Nephron (organoid): ENCODE measurements at regions not wholly inside any gene's neighbourhood (a gene's known extent, or its start where the extent isn't known, plus 50 kb on each side); places are given as distances from the start of the nearest gene placed in this dataset.

ENCODE experiments used
- H3K27ac Mint-ChIP-seq, 3 experiments: 2 replicates each; pipeline ENCODE4 v1.8.0; 2020; ENCODE audit warnings: mixed read lengths in 3 of 3, mild to moderate bottlenecking in 2 of 3, moderate library complexity in 1 of 3
- H3K27me3 Mint-ChIP-seq: 2 replicates; pipeline ENCODE4 v1.8.0; 2021; ENCODE audit warnings: low read depth, mild to moderate bottlenecking, moderate library complexity, mixed read lengths
- H3K36me3 Mint-ChIP-seq: 2 replicates; pipeline ENCODE4 v1.8.0; 2020; ENCODE audit warnings: low read depth, mixed read lengths
- H3K4me1 Mint-ChIP-seq: 2 replicates; pipeline ENCODE4 v1.8.0; 2020; ENCODE audit warnings: mixed read lengths
- H3K4me3 Mint-ChIP-seq, 3 experiments: 2 replicates each; pipeline ENCODE4 v1.8.0; 2020; ENCODE audit warnings: mild to moderate bottlenecking in 3 of 3, mixed read lengths in 3 of 3, moderate library complexity in 2 of 3
- H3K9me3 Mint-ChIP-seq: 2 replicates; pipeline ENCODE4 v1.8.0; 2020; ENCODE audit warnings: mixed read lengths
- TF ChIP-seq, protein P1 (sequence below), 3 experiments: fragments of 200-600 bp; sonication (generic); IDR thresholded peaks; one replicate each; pipeline ENCODE4 v1.5.0; 2021; ENCODE audit warnings: antibody characterized with exemption in 3 of 3; ENCODE audit not compliant: unreplicated experiment in 3 of 3

DNA sequence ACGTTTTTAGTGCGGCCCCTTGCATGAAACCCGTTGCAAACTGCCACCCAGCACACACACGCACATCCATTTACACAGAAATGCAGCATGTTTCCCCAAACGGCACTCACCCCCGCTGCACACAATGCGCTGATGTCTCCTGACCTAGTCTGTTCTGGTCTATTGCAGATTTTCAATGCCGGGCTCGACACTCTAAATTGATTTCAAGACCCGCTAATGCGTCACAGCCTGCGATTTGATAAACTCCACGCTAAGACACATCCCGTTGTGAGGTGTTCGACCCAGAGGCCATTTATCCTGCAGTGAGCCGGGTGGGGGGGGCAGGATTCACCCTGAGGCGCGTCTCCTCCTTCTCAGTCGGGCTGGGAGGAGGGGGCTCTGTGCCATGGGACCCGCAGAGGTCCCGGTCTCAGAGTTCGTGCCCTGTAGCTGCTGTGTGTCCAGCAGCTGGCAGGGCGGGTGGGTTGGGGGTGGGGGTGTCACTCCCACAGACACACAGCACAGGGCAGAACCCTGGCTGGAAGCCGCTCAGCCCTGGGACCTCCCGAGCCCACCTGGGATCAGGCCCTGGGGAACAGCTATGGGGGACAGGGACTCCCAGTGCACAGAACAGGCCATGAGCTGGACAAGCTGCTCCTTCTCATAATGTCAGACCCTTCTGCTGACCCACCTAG lies 367.9 kb downstream of the PREX1 start:
- no peaks in the 10 kb centered on the region for H3K9me3 Mint-ChIP-seq
- peaks cover 21% of the 10 kb centered on the region for H3K27me3 Mint-ChIP-seq
- H3K4me1 Mint-ChIP-seq = peaks cover 65% of the 10 kb centered on the region
- H3K4me3 Mint-ChIP-seq = no peak overlapping the region
- peak overlapping the region in 1 of 3 experiments; percentile 12 for H3K27ac Mint-ChIP-seq
- no peaks in the 10 kb centered on the region for H3K36me3 Mint-ChIP-seq
- TF ChIP-seq, protein P1, sequence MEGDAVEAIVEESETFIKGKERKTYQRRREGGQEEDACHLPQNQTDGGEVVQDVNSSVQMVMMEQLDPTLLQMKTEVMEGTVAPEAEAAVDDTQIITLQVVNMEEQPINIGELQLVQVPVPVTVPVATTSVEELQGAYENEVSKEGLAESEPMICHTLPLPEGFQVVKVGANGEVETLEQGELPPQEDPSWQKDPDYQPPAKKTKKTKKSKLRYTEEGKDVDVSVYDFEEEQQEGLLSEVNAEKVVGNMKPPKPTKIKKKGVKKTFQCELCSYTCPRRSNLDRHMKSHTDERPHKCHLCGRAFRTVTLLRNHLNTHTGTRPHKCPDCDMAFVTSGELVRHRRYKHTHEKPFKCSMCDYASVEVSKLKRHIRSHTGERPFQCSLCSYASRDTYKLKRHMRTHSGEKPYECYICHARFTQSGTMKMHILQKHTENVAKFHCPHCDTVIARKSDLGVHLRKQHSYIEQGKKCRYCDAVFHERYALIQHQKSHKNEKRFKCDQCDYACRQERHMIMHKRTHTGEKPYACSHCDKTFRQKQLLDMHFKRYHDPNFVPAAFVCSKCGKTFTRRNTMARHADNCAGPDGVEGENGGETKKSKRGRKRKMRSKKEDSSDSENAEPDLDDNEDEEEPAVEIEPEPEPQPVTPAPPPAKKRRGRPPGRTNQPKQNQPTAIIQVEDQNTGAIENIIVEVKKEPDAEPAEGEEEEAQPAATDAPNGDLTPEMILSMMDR (IDR thresholded peaks at IDR 0.05; ENCODE audit: unreplicated experiment in 3 of 3) = no peak

DNA sequence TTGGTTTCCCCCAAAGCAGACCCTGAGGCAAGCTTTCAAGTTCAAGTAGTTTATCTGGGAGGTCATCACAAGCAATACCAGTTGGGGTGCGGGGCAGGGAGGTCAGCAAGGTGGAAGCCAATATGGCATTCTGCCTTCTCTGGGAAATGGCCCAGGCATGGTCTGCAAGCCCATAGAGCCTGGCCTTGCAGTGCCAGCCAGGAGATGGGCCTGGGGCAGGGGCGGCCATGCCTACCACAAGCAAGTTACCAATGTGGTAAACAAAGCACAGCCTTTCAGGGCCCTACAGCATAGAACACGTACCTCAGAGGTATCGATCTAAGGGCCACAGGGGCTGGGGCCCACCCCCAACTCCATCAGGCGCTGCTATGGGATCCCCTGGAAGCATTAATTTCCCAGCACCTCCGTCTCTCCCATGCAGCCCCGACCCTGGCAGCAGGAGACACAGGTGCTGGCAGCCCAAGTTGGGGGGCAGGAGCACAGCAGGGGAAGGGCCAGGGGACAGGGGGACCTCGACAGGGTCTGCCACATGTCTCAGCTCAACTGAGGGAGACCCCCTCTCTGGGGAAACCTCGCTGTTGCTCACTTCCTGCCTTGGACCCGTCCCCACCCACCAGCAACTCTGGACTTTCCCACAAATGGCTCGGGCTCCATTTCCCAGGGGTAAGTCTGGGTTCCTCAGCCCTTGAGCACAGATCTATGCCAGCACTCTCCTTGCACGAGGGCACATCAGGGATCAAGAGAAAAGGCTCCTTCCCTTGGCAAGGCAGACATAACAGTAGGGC lies 369.0 kb downstream of the PREX1 start:
- Mint-ChIP-seq H3K9me3 (no peaks in the 10 kb centered on the region), H3K4me3 (no peak overlapping the region), H3K27me3 (peaks cover 25% of the 10 kb centered on the region), H3K4me1 (peaks cover 70% of the 10 kb centered on the region), H3K27ac (no peak overlapping the region), H3K36me3 (no peaks in the 10 kb centered on the region)
- TF ChIP-seq, protein P1 (IDR thresholded peaks at IDR 0.05; ENCODE audit: unreplicated experiment in 3 of 3) = no peak

DNA sequence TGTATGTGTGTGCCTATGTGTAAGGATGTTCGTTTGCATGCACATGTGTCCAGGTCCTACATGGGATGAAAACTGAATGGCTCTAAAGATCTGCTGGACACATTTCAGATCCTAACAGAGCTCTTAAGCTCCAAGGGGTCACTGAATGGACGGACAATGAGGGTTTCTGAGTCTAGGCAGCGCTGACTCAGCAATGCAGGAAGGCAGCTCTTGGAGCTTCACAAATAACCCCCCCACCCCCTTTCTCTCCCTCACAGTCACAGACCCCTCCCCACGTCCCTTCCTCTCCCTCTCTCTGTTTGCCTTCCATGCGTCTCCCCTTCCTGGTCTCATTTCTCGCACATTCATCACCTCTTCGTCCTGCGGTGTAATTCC lies 369.8 kb downstream of the PREX1 start:
- Mint-ChIP-seq H3K4me3 (no peak overlapping the region), H3K9me3 (no peaks in the 10 kb centered on the region), H3K36me3 (no peaks in the 10 kb centered on the region), H3K27me3 (peaks cover 23% of the 10 kb centered on the region), H3K27ac (peak overlapping the region in 1 of 3 experiments; percentile 42), H3K4me1 (peaks cover 63% of the 10 kb centered on the region)
- TF ChIP-seq, protein P1 (IDR thresholded peaks at IDR 0.05; ENCODE audit: unreplicated experiment in 3 of 3) = no peak

DNA sequence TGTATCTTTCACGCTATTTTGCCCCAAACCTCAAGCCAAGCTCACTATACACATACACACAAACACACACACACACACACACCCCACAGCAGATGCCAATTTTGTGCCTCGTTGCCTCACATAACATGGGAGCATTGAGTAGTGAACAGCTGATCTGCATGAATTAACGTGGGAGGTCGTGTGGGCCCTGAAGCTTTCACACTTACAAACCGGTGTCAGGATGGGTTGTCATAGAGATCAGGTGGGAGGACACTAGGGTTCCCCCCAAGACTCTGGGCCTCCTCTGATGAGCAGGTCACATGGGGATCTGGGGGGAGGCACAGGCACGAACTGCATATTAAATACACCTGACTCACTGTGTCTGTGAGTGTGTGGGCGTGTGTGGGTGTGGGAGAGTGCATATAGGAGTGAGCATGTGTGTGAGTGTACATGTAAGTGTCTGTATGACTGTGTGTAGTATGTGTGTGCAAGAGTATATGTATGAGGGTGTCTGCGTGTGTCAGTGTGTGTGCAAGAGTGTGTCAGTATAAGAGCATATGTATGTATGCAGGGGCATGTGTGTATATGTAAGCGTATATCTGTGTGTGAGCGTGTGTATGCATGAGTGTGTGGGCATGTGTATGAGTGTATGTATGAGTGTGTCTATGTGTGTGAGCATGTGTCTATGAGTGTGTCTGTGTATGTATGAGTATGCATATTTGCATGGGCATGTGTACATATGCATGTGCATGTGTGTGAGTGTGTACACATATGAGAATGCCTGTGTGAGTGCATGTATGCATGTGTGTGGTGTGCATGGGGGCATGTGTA lies 370.4 kb downstream of the PREX1 start:
- Mint-ChIP-seq H3K4me3 (no peak overlapping the region), H3K4me1 (peaks cover 57% of the 10 kb centered on the region), H3K27ac (no peak overlapping the region), H3K27me3 (peaks cover 17% of the 10 kb centered on the region), H3K36me3 (no peaks in the 10 kb centered on the region), H3K9me3 (no peaks in the 10 kb centered on the region)
- TF ChIP-seq, protein P1 (IDR thresholded peaks at IDR 0.05; ENCODE audit: unreplicated experiment in 3 of 3) = no peak

DNA sequence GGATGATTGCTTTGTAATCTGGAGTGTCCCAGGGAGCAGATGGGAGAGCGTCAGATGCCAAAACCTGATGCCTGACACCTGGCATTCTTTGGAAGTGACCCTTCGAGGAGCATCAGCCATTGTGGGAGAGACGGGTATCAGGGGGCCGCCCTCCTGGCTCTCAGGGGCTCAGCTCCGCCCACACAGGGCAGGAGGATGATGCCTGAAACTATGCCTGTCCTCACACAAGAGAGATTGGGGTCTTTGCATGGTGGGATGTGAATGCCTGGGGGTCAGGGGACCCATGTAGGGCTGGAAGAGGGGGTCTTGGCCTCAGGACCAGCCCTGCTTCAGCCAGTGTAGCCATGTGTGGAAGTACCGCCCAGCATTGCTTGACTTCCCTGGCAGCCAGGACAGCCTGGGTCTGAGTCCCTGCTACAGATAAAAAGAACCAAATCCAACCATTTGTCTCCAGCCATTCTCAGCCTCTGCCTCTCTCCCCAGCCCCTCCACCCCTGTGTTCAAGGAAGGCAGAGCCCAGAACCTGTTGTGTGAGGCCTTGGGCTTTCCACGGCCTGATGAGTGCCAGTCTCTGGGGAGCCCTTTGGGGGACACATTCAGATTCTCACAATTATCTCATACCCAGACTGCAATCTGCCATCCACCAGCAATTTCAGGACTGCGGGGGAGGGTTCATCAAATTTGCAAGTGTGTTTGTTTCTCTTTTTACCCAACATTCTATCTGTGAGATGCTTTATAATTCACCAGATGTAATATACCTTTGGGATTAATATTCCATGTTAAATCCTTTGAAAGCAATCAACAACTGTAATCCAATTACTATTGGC lies 371.2 kb downstream of the PREX1 start:
- Mint-ChIP-seq H3K27ac (peak overlapping the region; percentile 27 to 49 (median 45)), H3K36me3 (no peaks in the 10 kb centered on the region), H3K27me3 (peaks cover 19% of the 10 kb centered on the region), H3K4me3 (no peak overlapping the region), H3K9me3 (no peaks in the 10 kb centered on the region), H3K4me1 (peaks cover 55% of the 10 kb centered on the region)
- TF ChIP-seq, protein P1 (IDR thresholded peaks at IDR 0.05; ENCODE audit: unreplicated experiment in 3 of 3) = no peak
